ELF-1 (cell line): ENCODE measurements at regions not wholly inside any gene's neighbourhood (a gene's known extent, or its start where the extent isn't known, plus 50 kb on each side); places are given as distances from the start of the nearest gene placed in this dataset.
"Not testable (repeated sequence)": the region's sequence is repeated elsewhere in the genome, so short reads cannot be mapped to it uniquely, and the experiment has no call there.

Experiments
- DNase-seq: peaks from one replicate; pipeline ENCODE4 v3.0.0-alpha.2; 2016; ENCODE audit warnings: low read depth, low spot score

- DNase-seq: not testable (repeated sequence)
These were observed 200.4 kb downstream of the RTP5 start for GRCh38 chr2:242069938-242070395.

GRCh38 chr2:242070726-242071125 is 201.2 kb downstream of the RTP5 start:
- not testable (repeated sequence) for DNase-seq

- not testable (repeated sequence) for DNase-seq
These were observed 201.8 kb downstream of the RTP5 start for GRCh38 chr2:242071377-242071776.

GRCh38 chr2:242071936-242072335 is 202.4 kb downstream of the RTP5 start:
- not testable (repeated sequence) for DNase-seq

- no peak for DNase-seq
These were observed 205.6 kb downstream of the RTP5 start for GRCh38 chr2:242075168-242075567.

- DNase-seq: no peak
These were observed 206.2 kb downstream of the RTP5 start for GRCh38 chr2:242075696-242076095.

GRCh38 chr2:242076184-242076583 is 206.7 kb downstream of the RTP5 start:
- DNase-seq: not testable (repeated sequence)

- not testable (repeated sequence) for DNase-seq
These were observed 208.9 kb downstream of the RTP5 start for GRCh38 chr2:242078426-242078825.

- not testable (repeated sequence) for DNase-seq
These were observed 210.3 kb downstream of the RTP5 start for GRCh38 chr2:242079792-242080191.

GRCh38 chr2:242080575-242081214 is 211.2 kb downstream of the RTP5 start:
- DNase-seq: not testable (repeated sequence)

- DNase-seq: not testable (repeated sequence)
These were observed 214.5 kb downstream of the RTP5 start for GRCh38 chr2:242084034-242084433.

- DNase-seq: not testable (repeated sequence)
These were observed 215.6 kb downstream of the RTP5 start for GRCh38 chr2:242085024-242085674.

- no peak for DNase-seq
These were observed 216.6 kb downstream of the RTP5 start for GRCh38 chr2:242085941-242086621.

- DNase-seq: peak; percentile 33
These were observed 218.5 kb downstream of the RTP5 start for GRCh38 chr2:242088044-242088443.

GRCh38 chr2:242088471-242089212 is 219.1 kb downstream of the RTP5 start:
- peak; percentile 91 for DNase-seq

- not testable (repeated sequence) for DNase-seq
These were observed 219.7 kb downstream of the RTP5 start for GRCh38 chr2:242089213-242089549.

- not testable (repeated sequence) for DNase-seq
These were observed 227.7 kb downstream of the RTP5 start for GRCh38 chr2:242097278-242097677.

- DNase-seq: no peak
These were observed 228.5 kb downstream of the RTP5 start for GRCh38 chr2:242098034-242098433.

GRCh38 chr2:242098445-242099128 is 229.1 kb downstream of the RTP5 start:
- no peak for DNase-seq

GRCh38 chr2:242103093-242103492 is 233.6 kb downstream of the RTP5 start:
- DNase-seq: not testable (repeated sequence)
